ENCODE measurements at regions not wholly inside any gene's neighbourhood (a gene's known extent, or its start where the extent isn't known, plus 50 kb on each side); places are given as distances from the start of the nearest gene placed in this dataset.
"Not testable (repeated sequence)": the region's sequence is repeated elsewhere in the genome, so short reads cannot be mapped to it uniquely, and the experiment has no call there.

DNA sequence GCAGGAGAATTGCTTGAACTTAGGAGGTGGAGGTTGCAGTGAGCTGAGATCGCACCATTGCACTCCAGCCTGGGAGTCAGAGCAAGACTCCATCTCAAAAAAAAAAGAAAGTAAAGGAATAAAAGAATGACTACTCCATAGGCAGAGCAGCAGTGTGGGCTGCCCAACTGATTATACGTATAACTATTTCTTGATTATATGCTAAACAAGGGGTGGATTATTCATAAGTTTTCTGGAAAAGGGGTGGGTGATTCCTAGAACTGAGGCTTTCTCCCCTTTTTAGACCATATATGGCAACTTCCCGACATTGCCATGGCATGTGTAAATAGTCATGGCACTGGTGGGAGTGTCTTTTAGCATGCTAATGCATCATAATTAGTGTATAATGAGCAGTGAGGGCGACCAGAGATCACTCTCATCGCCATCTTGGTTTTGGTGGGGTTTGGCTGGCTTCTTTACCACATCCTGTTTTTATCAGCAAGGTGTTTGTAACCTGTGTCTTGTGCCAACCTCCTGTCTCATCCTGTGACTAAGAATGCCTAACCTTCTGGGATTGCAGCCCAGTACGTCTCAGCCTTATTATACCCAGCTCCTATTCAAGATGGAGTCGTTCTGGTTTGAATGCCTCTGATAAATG lies 72.3 kb upstream of the BCL2L14 start:
- not testable (repeated sequence) for TF ChIP-seq POLR2A (IDR thresholded peaks at IDR 0.05)
- TF ChIP-seq, protein P1, sequence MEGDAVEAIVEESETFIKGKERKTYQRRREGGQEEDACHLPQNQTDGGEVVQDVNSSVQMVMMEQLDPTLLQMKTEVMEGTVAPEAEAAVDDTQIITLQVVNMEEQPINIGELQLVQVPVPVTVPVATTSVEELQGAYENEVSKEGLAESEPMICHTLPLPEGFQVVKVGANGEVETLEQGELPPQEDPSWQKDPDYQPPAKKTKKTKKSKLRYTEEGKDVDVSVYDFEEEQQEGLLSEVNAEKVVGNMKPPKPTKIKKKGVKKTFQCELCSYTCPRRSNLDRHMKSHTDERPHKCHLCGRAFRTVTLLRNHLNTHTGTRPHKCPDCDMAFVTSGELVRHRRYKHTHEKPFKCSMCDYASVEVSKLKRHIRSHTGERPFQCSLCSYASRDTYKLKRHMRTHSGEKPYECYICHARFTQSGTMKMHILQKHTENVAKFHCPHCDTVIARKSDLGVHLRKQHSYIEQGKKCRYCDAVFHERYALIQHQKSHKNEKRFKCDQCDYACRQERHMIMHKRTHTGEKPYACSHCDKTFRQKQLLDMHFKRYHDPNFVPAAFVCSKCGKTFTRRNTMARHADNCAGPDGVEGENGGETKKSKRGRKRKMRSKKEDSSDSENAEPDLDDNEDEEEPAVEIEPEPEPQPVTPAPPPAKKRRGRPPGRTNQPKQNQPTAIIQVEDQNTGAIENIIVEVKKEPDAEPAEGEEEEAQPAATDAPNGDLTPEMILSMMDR (IDR thresholded peaks at IDR 0.05), result not testable (repeated sequence)
